IPS-11a (cell line): ENCODE measurements at regions not wholly inside any gene's neighbourhood (a gene's known extent, or its start where the extent isn't known, plus 50 kb on each side); places are given as distances from the start of the nearest gene placed in this dataset.
A peak's percentile ranks its signal among the peaks of the same experiment; 100 is the strongest.

Source experiments
- H3K4me3 ChIP-seq: one replicate; pipeline ENCODE4 v1.5.1; 2013; ENCODE audit warnings: low read depth, low read length, control low read depth

DNA sequence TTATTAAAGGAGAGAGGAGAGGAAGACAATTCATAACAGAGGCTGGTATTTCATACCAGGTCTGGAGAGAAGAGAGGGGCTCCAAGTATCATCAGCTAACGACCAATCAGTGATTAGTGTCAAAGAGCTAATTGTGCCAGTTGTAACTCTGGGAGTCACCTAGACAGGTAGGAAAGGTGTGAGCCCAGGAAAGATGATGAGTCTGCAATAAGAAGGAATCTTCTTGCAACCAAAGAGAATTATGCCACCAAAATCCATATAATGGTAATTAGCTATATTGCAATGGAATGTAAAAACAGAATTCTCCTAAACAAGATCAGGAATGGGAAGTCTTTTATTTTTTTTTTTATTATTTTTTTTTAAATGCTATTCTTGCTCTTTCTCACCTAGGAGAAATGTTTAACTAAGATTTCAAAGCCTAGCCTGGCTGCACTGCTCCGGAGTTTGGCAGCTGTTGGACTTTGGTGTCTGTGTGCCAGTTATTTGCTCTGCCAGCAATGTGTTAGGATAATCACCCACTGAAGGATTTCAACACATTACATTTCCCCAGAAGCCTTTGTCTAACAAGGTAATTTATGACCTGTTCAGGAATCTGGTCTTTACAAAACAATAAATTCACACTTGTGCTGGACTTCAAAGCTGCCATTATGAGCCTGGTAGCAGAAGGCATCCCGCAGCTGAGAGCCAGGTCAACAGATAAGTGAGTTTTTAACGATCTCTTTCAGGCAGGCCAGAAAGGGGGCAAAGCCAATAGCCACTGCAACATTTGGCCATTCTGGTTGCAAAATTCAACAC lies 89.4 kb downstream of the FOXB1 start:
- H3K4me3 ChIP-seq, result no peak overlapping the region

DNA sequence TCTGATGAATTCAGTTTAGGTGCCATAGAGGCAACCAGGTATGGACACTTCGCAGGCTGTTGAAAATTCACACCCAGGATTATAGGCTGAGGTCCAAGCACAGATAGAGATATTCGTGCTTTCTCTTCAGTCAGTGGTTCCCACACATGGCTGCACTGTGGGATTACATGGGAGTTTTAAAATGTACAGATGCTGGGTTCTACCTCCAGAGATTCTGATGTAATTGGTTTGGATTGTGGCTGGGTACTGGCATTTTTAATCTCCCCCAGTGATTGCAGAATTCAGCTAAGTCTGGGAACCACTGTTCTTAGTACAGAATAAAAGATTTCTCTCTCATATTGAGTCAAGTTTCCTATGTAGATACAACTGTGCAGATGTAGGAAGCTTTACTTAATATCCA lies 91.6 kb downstream of the FOXB1 start:
- H3K4me3 ChIP-seq, result no peak overlapping the region

DNA sequence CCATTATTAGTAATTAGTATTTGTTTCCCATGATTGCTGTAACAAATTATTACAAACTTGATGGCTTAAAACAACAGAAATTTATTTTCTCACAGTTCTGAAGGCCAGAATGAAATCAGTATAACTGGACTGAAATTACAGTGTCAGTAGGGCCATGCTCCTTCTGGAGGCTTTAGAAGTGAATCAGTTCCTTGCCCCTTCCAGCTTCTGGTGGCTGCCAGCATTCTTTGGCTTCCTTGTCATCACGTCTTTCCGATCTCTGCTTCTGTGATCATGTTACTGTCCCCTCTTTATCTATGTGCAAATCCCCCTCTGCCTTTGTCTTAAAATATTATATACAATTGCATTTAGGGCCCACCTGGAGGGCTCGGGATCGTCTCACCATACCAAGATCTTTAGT lies 92.0 kb downstream of the FOXB1 start:
- no peak overlapping the region for H3K4me3 ChIP-seq

DNA sequence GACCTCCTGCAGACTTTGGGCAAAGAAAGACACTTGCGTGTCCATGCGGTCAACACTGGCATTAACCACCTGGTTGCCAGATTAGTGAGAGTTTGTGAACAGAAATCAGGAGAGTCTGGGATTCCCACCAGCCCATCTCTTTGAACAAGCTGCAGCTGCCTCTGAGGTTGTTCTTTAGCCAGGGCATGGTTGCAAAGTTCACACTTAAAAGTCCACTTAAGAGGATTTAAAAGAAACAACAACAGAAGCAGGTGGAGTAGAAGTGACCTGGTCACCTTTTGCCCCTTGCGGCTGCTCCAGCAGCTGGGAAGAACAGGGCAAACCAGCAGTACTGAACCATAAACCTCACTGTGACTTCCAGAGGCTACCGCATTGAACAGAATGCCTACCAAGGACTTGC lies 97.3 kb downstream of the FOXB1 start:
- no peak overlapping the region for H3K4me3 ChIP-seq

DNA sequence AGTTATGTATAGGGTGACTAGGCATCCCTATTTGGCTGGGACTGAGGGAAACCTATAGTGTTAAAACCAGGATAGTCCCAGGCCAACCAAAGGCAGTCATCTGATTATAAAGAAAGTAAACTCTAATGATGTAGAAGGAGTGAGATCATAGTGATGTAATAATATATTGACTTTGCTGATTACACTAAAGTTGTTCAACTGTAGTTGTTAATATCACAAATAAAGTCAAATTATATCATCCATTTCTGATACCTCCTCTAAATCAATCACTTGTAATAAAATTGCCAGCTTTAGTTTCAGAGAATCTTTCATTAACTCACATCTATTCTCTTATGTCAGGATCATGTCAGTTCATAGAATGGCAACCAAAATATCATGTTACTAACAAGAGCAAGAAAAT lies 98.6 kb downstream of the FOXB1 start:
- H3K4me3 ChIP-seq, result no peak overlapping the region

DNA sequence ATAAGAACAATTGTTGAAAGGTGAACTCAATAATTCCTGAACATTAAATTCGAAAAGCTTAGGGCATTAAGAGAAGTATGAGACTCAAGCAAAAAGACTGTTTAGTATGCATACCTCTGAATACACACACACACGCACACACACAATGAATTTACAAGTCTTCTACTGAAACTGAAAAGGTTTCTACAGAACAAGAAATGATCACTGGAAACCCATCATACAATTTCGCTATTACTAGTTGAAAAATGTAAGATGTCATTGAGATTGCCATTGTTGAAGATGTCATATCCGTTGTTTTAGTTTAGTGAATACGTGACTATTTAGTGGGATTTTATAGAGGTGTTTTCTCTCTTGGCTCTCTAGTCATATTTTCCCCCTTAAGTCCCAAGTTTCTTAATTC lies 106.8 kb downstream of the FOXB1 start:
- no peak overlapping the region for H3K4me3 ChIP-seq

DNA sequence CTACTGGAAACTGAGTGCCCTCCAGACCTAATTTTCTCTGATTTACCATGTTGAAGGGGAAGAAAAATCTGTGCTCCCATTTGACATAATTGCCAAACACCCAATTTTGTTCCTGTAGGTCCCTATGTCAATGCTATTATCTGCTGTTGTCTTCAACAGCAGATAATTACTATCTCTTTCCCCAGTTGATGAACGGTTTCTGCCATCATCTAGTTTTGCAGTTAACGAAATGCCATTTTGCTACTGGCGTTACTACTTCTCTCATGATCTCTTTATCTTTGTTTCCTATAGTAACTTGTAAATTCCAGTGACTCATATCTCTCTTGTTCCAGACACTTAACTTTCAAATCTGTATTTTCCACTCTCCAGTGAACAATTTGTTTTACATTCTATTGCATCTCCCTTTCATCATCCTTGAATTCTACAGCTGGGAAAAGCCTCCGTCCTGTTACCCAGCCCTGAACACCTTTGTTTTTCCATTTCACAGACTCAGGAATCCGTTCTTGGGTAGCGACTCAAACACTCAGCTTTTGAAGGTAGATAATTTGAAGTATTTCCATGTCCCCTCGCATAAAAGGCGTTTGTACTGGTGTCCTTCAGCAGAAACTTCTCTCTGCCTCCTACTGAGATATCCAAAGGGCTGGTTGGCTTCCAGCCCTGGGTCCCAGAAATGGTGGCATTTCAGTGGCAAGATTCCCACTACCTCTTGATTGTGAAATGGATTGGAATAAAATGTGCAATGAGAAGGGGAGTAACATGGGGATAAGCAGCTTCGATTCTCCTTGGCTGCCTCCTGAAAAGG lies 111.7 kb downstream of the FOXB1 start:
- no peak overlapping the region for H3K4me3 ChIP-seq

DNA sequence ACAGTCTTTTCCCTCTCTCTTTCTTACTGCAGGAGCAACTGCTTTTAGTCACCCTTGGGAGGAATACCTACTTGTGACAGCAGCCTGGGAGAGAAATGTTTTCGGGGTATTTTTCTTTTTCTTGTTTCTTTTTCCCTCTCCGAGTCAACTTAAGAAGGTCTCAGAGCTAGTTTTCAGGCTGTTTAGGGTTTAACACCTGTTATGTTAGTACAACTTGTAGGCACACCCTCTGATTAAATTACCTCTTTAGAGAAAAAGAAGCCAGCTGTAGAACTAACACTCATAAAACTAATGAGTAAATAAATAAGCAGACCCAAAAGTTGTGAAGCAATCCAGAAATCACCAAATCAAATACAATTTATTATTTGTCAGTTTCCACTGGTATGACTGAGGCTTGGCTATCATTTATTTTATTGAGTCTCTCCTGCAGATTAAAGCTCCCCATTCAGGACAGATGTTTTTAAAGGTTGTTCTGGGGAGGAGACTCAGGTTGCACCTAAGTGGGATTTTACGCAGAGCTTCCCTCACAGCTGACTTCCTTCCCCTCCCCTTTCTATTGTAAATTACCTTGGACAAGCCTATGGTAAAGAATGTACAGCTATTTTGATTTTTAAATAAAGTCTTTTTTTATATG lies 112.5 kb downstream of the FOXB1 start:
- H3K4me3 ChIP-seq, result no peak overlapping the region

DNA sequence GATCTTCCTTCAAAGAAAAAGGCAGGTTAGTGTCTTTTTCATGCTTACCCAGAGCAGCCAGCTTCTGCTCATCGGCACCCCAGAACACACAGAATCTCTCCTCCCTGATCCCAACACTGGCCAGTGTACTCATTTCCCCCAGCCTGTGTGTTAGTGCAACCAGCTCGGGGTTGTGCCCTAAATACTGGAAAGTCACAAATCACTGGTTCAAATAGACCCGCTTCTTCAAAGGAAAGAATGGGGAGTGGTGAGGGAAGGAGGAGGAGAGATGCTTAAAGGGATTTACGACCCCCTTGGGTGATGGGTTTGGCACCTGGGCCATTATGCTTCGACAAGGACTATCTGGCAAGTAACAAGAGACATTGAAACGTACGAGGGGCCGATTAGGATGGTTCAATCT lies 114.0 kb downstream of the FOXB1 start:
- H3K4me3 ChIP-seq, result no peak overlapping the region

DNA sequence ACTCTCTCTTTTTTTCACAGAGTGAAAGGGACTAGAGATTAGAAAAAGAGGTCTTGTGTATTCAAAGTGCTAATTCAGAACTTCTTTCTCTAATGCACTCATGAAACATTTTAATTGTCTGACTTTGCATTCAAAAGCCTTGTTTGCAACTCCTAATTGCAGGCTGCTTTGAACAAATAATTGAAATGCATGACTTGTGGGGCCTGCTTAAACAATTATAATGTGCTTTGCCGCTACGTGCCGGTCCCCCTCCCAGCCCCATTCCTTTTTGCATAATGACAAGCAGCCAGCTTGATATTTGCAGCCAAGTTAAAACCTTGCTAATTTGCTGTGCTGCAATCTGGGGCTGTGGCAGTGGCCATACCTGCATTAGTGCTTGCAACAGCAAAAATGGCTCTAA lies 114.5 kb downstream of the FOXB1 start:
- no peak overlapping the region for H3K4me3 ChIP-seq

DNA sequence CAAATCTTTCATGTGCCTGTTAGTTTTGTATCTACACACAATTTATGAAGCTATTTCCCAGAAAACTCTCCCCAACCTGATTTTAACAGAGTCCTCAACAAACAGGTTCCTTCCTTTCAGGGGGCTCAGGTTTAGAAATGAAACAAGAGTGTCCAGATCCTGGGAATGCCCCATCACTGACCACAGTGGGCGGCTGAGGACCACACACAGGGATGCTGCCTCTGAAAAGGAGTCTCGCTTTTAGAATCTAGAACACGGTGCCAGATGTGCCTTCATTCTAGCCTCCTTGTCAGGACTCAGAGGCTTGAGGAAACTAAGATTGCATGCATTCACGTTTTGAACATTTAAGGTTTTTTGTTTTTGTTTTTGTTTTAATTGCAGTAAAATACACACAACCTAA lies 115.0 kb downstream of the FOXB1 start:
- no peak overlapping the region for H3K4me3 ChIP-seq

DNA sequence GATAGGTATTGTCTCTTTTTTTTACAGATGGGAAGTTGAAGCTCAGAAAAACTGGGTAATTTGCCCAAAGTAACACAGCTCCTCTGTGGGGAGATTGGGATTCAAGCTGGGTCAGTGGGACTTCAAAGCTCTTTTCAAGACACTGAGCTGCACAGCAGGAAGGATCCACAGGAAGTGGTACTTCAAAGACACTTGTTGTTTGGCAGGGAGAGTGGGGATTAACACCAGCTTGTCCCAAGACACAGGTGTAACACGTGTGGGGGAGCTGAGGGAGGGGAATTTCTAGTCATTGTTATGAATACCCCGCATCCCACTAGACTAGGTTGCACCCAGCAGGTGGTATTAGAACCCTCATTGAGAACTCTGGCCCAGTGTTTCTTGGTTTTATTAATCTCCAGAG lies 116.0 kb downstream of the FOXB1 start:
- H3K4me3 ChIP-seq, result no peak overlapping the region

DNA sequence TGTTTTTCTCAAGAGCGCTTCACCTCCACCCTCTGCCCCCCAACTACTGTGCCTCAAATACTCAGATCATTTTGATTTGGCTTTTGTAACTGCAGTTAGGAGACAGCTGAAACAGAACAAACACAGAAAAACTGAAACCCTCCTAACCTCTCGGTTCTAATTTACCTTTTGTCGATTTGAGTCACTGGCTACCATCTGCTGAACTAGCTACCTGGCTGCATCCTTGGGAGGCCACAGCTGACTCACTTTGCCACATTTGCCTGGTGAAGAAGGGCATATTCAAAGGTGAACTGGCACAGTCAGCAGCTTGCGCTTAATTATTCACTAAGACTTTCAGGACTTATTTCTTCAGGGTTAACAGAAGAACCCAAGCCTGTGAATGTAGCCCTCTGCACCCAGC lies 117.7 kb downstream of the FOXB1 start:
- H3K4me3 ChIP-seq, result no peak overlapping the region

DNA sequence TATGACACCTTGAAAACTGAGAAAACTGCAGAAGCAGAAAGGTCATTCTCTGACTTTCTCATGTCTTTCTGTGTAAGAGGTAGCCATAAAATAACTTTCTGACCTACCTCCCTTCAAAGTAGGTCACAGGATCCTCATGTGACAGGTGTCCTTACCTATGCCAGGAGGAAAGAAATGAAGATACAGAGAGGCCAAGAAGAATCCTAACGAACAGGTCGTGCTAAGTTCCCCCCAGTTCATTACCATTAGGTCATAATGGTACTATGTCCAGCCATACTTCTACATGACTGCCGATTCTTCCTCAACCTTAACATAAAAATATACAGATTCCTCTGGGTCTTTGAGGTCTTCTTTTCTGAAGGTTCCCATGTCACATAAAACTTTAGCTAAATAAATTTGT lies 118.6 kb downstream of the FOXB1 start:
- no peak overlapping the region for H3K4me3 ChIP-seq

DNA sequence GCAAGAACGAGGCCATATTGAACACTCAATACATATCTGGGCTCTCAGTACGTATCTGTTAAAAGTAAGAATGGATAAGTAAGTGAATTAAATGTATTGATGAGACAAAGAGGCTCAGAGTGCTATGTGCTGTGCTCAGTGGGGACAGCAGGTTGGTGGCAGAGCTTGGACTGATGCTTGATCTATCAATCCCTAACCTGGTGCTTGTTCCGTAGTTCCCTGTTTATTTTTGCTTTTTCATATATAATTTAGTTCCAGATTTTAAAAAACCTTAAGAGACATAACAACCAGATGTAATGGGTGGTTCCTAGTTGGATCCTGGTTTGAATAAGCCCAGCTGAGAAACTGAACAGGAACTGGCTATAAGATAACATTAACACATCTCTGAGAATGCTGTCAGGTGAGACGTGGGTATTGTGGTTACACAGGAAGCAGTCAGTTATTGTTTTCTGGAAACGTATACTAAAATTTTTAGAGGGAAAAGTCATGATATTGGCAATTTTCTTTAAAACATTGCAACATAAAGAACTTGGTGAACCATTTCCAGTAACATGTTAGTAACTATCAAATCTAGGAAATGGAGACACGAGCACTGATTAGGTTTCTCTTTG lies 120.5 kb downstream of the FOXB1 start:
- H3K4me3 ChIP-seq, result no peak overlapping the region

DNA sequence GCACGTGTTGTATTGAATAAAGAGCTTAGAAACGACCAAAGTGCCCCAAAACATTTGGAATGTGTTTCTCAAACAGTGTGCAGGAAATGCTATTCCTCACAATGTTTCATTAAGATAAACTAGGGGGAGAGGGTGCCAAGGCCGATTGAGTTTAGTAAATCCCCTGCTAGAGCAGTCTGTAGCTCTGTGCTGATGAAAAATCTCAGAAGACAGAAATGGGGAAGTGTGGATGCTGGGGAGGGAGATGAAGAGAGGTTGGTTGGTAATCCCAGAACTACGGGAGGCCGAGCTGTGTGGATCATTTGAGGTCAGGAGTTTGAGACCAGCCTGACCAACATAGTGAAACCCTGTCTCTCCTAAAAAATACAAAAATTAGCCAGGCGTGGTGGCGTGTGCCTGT lies 121.2 kb downstream of the FOXB1 start:
- H3K4me3 ChIP-seq, result no peak overlapping the region

DNA sequence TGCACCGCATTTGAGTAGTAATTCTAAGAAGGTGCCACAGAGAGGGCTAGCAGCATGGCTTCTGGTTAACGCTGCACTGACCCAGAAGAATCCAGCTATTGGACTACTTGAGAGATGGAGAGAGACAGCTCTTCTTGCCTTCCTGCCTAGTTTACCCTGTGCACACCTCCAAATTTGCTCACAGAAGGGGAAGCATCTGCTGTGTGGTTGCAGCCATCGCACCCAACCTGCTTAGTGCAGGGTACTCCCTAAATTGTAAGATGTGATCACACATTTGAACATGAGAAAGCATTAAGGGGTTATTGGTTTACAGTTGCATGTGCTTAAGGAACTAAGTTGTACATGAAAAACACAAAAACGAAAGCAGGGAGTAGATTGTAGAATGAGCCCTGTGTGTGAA lies 122.1 kb downstream of the FOXB1 start:
- H3K4me3 ChIP-seq, result no peak overlapping the region

DNA sequence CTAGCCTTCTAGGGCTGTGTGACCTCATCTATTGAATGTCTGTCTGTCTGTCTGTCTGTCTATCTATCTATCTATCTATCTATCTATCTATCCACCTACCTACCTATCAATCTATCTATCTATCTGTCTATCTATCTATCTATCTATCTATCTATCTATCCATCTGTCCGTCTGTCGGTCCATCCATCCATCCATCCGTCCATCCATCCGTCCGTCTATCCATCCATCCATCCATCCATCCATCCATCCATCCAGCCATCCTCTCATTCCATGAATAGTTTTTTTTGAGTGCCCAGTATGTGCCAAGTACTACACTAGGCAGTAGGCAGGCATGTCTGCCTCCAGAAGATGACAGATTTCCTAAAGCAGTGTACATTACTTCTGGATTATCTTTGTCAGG lies 122.5 kb downstream of the FOXB1 start:
- H3K4me3 ChIP-seq, result no peak overlapping the region

DNA sequence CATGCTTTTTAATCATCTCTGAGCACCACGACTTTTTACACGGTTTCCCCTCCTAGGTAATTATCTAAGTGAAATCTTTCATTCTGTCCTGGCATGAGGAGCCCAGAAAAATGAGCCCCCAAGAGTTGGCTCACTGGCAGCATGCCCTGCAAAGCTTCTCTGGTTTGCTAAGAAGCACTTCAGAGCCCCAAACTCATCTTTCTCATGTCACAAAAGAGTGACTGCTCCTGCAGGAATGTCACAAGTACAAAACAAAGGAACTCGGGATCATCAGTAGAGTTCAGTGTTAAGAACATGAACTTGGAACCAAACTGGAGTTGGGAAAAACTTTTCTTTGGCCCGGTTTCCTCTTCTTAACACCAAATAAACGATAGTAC lies 123.9 kb downstream of the FOXB1 start:
- H3K4me3 ChIP-seq, result peak overlapping the region; percentile 28

DNA sequence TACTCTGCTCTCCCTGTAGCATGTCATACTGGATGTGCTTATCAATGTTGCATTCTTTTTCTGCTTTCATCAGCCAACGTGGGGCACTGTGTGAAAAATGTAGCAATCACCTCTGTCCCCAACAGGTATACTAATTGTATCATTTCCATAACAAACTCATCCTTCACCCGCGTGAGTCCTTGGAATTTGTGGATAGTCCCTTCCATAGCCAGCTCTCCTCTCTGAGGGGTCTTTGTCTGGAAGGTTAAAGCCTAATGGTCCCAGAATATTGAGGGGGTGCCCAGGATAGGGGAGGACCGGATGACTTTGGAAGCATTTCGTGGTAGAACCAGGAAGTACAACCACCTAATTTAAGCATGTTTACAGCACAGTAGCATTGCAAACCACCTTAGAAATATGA lies 124.6 kb downstream of the FOXB1 start:
- H3K4me3 ChIP-seq, result no peak overlapping the region

DNA sequence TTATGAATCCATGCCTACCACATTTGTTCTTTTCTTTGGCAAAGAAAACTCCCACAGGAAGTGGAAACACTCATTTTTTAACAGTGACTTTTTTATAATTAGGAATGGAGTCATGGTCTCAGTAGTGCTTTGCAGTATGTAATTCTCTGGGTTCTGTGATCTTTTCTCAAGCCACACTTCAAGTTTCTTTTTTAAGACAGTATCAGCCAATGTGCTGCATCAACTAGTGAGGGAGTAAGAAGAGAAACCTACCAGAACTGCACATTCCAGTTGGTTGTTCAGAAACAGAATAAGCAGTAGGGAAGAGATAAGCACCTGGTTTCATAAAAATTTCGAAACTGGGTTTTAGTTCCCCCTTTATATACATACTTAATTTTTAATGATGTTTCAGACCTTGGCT lies 126.3 kb downstream of the FOXB1 start:
- no peak overlapping the region for H3K4me3 ChIP-seq

DNA sequence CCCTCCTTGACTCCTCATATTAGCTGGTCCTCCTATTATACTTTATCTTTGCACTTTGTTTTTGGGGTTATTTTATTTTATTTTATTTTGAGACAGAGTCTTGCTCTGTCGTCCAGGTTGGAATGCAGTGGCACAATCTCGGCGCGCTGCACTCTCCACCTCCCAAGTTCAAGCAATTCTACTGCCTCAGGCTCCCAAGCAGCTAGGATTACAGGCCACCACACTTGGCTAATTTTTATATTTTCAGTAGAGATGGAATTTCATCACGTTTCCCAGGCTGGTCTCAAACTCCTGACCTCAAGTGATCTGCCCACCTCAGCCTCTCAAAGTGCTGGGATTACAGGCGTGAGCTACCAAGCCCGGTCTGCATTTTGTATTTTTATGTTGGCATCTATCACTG lies 126.7 kb downstream of the FOXB1 start:
- H3K4me3 ChIP-seq, result no peak overlapping the region
